Hepatocyte (in vitro differentiated cells): ENCODE measurements at regions not wholly inside any gene's neighbourhood (a gene's known extent, or its start where the extent isn't known, plus 50 kb on each side); places are given as distances from the start of the nearest gene placed in this dataset.
"Not testable (repeated sequence)": the region's sequence is repeated elsewhere in the genome, so short reads cannot be mapped to it uniquely, and the experiment has no call there.

Experiments
- CTCF ChIP-seq: fragments of 200-600 bp; sonication (generic); IDR thresholded peaks from 2 replicates; pipeline ENCODE4 v1.5.1; 2016; ENCODE audit warnings: antibody characterized with exemption, mild to moderate bottlenecking; ENCODE audit not compliant: poor library complexity
- EZH2 ChIP-seq: fragments of 200-600 bp; sonication (generic); IDR thresholded peaks from 2 replicates; pipeline ENCODE4 v1.6.1; 2016; ENCODE audit warnings: antibody characterized with exemption, mild to moderate bottlenecking, borderline replicate concordance
- EZH2phosphoT487 ChIP-seq: fragments of 200-600 bp; sonication (generic); IDR thresholded peaks from one replicate; pipeline ENCODE4 v1.6.1; 2018; ENCODE audit warnings: antibody characterized with exemption, mild to moderate bottlenecking, low read depth, moderate library complexity; ENCODE audit not compliant: unreplicated experiment, severe bottlenecking

DNA sequence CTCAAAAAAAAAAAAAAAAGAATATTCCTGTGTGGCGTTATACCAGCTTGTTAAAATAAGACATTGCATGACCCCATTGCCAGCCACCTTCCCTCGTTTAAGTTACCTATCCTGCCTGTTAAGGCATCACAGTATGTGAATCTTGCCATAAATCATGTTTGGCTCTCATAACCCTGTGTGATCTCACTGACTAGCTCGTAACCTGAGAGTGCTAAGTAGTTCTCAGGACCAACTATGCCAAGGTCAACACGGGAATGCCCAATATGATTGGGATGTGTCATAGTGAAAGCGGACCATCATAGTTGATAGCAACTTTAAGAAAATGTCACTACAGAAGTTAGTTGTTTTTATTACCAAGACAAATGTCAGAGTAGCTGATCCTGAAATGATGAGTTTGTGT, 796.8 kb upstream of the CDH18 start:
- TF ChIP-seq CTCF, EZH2phosphoT487, EZH2: not testable (repeated sequence)
